Sciatic nerve (tissue), 2 donors: ENCODE measurements at regions not wholly inside any gene's neighbourhood (a gene's known extent, or its start where the extent isn't known, plus 50 kb on each side); places are given as distances from the start of the nearest gene placed in this dataset.

ENCODE experiments used
- ATAC-seq: fragments of 200-7000 bp; cut with Tn5 transposase; one replicate; pipeline ENCODE4 v1.9.1; 2020; ENCODE audit warnings: mild to moderate bottlenecking, moderate library complexity
- DNase-seq: peaks from one replicate; pipeline ENCODE4 v3.0.0-alpha.2; 2020; ENCODE audit warnings: low spot score
- intact Hi-C: fragments of 100-400 bp; cut with DNase I; formaldehyde crosslinking; loops from one replicate; pipeline ENCODE4 v1.14.2; 2022
- donor health status: DM: no; HTN: no; CAD: no.
- donor health status: DM: no; HTN: no; CAD: no.

DNA sequence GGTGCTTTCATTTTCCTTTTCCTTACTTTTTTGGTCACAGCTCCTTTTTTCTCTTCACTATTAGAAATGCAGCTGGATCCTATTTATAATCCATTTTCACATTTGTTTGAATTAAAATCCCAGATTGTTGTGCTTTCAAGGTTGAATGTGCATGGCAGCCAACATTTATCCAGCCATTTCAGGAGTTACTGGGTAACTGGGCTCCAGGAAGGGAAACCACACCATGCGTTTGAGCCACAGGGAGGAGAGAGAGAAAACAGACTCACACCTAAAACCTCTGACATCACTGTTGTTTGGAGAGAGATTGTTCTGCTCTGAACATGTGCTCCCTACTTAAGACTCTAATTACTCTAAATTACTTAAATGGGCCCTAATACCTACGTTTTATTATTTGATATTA lies 173.4 kb downstream of the BMP2 start:
- intact Hi-C loops, result no loop called here
- ATAC-seq, result no peak
- no peak for DNase-seq

DNA sequence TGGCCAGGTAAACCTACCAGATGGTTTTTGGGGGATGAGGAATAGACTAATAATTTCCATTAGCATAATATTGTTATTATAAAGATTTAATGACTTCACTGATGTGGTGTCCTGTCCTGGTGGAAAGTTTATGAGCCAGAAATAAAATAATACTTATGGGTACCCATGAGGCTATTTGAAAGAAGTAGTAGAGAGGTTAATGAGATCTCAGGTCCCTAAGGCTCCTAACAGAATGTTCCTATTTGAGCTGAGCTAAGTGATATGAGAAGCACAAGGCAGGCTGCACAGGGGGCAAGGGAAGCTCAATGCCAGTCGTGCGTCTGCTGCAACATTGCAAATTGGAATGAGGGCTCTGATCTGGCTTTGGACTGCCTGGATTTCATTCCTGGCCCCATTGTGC lies 174.1 kb downstream of the BMP2 start:
- intact Hi-C loops, result no loop called here
- DNase-seq (no peak), ATAC-seq (no peak)

DNA sequence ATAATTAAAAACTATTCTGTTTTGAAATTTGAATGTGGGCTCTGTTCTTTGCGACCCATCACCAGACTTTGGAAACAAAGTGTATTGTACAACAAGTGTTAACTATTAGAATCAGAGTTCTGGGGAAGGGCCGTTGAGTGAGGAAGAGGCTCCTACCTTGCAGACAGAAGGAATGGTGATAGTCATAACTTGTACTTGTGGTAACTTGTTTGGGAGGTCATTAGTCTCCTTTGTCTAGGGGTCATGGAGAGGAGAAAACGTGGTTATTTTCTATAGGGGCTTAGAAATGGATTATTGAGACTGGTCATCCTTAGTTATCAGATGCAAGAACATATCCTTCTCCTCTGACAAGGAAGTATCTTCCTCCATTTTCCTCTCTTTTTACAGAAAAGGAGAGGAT lies 174.8 kb downstream of the BMP2 start:
- ATAC-seq (no peak), DNase-seq (no peak)
- intact Hi-C loops, result no loop called here

DNA sequence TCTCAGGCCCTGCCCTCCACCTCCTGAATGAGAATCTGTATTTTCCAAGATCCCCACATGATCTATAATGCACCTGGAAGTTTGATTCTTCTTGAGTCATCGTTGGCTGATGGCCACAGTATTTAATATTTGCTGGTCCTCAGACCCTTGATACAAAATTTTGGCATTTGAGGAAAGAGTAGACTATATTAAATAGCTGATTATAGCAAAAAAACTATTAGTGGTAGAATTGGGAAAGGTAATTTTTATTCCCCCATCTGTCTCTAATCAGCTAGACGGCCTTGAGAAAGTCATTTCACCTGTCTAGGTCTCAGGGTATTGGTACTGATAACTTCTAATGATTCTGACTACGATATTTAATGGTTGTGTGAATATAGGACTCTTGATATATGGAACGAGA lies 176.8 kb downstream of the BMP2 start:
- DNase-seq, result no peak
- ATAC-seq, result no peak
- intact Hi-C loops, result no loop called here

DNA sequence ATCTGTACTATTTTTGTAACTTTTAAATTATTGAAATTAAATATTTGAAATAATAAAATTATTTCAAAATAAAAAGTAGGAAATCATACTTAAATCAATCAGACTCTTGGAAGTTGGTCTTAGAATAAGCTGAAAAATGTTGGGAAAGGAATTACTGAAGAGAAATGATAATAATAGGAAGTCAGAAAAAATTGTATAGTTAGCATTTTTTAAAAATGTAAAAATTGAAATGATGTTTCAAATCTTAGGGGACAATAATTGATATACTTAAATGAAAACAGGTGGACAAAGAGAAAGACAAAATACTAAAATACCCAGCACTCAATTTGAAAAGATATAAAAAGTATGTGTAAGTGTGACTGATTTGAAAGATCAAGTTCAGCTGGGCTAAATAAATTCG lies 186.1 kb downstream of the BMP2 start:
- DNase-seq (no peak), ATAC-seq (no peak)
- intact Hi-C loops, result no loop called here

GRCh38 chr20:6954219-6954618 lies 186.7 kb downstream of the BMP2 start:
- ATAC-seq (no peak), DNase-seq (no peak)
- intact Hi-C loops, result no loop called here

DNA sequence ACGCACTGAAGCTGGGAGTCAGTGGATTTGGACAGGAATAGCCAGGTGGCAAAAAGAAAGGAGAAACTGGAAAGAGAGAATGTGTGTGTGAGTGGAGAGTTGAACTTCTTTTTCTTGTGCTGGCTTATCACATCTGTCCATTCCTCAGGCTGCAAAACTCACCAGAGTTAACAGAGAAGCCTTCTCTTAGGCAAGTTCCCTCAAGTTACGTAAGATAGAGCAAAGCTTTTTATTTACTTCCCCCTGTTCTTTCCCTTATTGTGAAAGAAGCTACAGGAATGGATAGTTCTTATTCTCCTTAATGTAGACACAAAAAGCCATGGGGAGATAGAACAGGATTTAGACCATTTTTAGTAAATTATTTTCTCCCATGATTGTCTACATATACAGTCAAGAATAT lies 188.6 kb downstream of the BMP2 start:
- no peak for ATAC-seq

DNA sequence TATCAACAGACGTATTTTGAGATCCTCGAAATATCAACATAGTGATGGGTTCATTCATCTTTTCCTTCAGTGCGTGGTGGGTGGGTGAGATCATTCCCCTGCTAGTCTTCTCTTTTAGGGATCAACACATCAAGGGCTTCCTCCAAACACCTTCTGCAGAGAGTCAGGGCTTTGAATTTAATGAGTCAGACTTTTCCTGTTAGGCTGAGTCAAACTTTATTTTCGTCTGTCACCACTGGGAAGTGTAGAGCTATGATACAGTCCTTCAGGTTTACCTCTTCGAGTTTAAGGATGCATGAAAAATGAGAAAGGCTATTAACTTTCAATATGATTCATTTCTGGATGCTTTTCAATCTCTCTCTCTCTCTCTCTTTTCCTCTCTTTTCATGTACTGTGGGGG lies 189.1 kb downstream of the BMP2 start:
- ATAC-seq (no peak), DNase-seq (no peak)
- intact Hi-C loops, result no loop called here

More for the DNA sequence above, 188.6 kb downstream of the BMP2 start:
- intact Hi-C loops, result no loop called here
- no peak for DNase-seq

- ATAC-seq (no peak), DNase-seq (no peak)
- intact Hi-C loops, result no loop called here
Observed at GRCh38 chr20:6959900-6960312, 192.4 kb downstream of the BMP2 start.

GRCh38 chr20:6966721-6967120 lies 199.2 kb downstream of the BMP2 start:
- DNase-seq (no peak), ATAC-seq (no peak)
- intact Hi-C loops, result no loop called here

GRCh38 chr20:6974838-6975237 lies 207.4 kb downstream of the BMP2 start:
- no peak for DNase-seq
- no peak for ATAC-seq
- intact Hi-C loops, result loop anchor here (10.0 kb wide), 1 partner anchor 1630 kb away; no protein-coding TSS in a partner anchor

GRCh38 chr20:6975311-6975710 lies 207.8 kb downstream of the BMP2 start:
- DNase-seq, result no peak
- intact Hi-C loops, result loop anchor here (10.0 kb wide), 1 partner anchor 1631 kb away; no protein-coding TSS in a partner anchor
- ATAC-seq, result no peak

DNA sequence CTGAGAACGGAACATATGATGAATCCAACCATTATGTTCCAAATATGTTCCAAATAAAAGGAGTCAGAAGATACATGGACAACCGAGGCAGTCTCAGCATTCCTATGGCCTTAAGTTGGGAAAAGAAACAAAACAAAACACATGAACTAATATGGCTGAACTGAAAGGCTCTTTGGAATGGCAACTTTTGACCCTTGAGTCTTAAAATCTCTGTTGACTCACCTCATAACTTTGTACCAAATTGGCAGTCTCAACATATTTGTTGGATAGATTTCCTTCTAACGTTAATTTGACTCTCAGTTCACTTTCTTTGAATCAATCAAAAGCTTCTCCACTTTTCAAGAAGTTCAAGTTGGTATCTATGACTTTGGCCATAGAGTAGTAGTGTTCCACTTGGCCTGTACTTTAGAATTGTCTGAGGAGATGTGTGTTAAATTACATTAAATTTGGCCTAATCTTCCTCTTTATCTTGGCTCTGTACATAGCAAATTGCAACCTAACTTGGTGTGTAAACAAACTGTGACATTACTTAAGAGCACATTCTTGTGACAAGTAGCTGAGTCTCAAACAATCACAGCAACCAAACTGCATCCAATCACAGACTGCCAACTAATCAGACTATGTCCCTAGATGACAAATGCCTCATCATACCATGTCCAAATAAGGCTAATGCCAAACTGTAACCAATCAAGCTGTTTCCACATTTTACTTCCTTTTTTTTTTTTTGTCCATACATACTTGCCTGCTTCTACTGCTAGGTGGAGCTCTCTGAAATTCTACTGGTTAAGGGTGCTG lies 208.8 kb downstream of the BMP2 start:
- intact Hi-C loops, result loop anchor here (10.0 kb wide), 1 partner anchor 1632 kb away; no protein-coding TSS in a partner anchor
- DNase-seq (no peak), ATAC-seq (no peak)

GRCh38 chr20:6979621-6980020 lies 212.1 kb downstream of the BMP2 start:
- intact Hi-C loops, result loop anchor here (10.0 kb wide), 1 partner anchor 1635 kb away; no protein-coding TSS in a partner anchor
- DNase-seq (no peak), ATAC-seq (no peak)

DNA sequence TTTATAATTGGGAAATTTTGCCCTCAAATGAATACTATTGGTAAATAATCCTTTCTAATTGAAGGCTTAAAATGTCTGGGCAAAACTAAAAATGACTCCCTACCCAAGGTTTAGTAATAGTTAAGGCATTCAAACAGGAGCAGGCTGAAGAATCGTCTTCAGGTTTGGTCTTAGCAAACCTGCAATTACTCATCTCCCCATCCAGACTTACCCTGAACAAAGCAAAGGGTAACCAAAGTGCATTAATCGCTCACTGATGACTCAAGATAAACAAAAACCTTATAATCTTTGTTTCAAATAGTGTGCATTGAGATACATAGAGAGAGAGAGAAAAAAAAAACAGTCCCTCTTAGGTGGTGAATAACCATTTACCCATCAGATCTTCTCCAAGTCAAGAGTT lies 225.5 kb downstream of the BMP2 start:
- ATAC-seq (no peak), DNase-seq (no peak)
- intact Hi-C loops, result no loop called here

DNA sequence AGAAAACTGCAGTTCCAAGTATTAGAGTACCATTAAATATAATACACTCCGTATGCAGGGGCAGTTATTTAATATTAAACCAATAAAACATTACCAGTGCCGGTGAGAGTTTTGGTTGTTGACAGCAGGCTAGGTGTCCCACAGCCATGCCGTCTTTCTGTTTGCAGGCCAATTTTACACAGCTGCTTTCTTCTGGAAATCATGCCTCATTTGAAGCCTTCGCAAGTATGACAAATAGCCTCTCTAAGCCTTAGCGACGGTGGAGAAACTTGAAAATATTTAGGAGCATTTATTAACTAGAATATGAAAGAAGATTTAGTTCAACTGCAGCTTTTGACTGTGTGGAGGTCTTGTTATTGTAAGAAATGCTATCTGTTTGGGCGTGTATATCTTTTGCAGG lies 226.0 kb downstream of the BMP2 start:
- no peak for DNase-seq
- ATAC-seq, result no peak
- intact Hi-C loops, result no loop called here

DNA sequence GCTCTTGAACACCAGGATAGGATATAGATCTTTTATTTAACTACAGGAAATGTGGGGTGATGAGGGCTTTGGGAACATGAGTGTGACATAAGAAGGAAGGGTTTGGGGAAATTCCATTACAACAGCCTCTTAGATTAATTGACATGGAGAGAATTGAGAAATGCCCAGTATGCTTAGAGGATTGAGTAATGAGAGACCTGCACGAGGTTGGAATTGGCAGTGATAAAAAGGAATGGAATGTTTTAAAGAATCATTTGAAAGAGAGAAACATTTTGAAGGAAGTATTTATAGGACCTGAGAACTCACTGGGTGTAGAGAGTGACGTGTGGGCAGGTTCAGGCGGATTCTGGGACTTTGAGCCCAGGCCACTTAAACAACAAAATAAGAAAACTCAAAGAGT lies 227.0 kb downstream of the BMP2 start:
- DNase-seq (no peak), ATAC-seq (peak; percentile 48)
- intact Hi-C loops, result no loop called here

DNA sequence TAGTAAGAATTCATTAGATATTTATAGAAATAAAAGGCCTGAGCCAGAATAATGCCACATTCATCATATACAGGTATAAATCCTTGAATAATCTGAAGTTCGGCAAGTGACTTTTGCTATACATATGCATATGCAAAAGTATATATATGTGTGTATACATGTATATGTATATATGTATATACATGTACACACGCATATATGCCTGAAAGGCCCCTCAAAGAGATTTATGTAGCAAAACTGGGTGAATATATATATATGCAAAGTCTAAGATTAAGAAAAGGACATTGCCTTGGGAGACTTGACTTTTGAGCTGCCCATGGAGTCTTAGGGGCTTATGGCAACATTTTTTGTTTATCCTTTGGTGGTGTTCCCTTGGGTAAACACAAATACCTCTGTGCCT lies 231.4 kb downstream of the BMP2 start:
- ATAC-seq (no peak), DNase-seq (no peak)
- intact Hi-C loops, result no loop called here

DNA sequence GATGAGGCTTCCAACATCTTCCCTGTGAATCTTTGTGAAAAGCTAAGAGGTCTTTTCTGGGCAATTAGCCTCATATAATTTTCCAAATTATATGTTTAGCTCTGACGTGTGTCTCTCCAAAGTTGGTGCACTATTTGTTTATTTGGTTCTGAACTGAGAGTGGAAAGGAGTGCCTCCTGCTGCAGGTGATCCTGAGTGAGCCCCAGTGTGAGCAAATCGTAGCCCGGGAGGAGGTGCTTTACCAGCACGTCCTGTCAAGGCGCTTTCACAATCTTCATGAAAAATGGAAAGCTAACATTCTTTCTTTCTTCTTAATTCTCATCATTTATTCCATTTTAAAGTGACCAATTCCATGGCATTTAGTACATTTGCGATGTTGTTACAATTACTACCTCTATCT lies 231.9 kb downstream of the BMP2 start:
- intact Hi-C loops, result no loop called here
- DNase-seq (no peak), ATAC-seq (no peak)

DNA sequence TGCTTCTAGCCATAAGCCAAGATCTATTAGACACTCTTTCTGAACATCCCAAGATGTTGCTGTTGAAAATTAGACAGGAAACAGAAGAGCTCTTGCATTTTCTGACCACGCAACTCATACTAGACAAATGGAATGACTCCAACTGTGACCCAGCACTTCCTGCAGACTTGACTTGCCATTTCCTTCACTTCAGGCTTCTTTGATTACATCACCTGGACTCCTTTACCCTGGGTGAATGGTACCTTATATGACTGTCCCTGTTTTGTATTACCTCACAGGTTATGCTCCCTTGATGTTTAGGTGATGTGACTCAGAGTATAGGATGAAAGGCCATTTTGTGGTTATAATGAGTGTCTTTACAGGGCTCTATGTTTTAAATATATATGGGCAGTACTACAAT lies 236.1 kb downstream of the BMP2 start:
- ATAC-seq, result no peak

DNA sequence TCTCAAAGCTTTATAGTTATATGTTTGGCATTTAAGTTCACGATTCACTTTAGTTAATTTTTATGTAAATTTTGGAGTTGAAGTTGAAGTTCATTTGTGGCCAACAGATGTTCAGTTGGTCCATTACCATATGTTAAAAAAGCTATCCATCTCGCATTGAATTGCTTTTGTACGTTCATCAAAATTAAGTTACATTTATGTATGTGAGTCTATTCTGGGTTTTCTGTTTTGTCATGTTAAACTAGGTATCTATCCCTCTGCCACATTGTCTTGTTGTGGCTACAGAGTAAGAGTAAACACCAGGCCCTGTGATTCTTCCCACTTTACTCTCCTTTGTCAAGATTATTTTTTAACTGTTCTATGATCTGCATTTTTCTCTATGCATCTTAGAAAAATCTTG lies 237.3 kb downstream of the BMP2 start:
- DNase-seq (no peak), ATAC-seq (no peak)
- intact Hi-C loops, result no loop called here

More for the DNA sequence above, 236.1 kb downstream of the BMP2 start:
- intact Hi-C loops, result no loop called here
- DNase-seq, result no peak
